ENCODE measurements at regions not wholly inside any gene's neighbourhood (a gene's known extent, or its start where the extent isn't known, plus 50 kb on each side); places are given as distances from the start of the nearest gene placed in this dataset.
"Not testable (repeated sequence)": the region's sequence is repeated elsewhere in the genome, so short reads cannot be mapped to it uniquely, and the experiment has no call there.

GRCh38 chr4:111330786-111331185 is 707.9 kb upstream of the PITX2 start:
- ChIA-PET POLR2A (no interaction called here), CTCF (no interaction called here)
- BruUV-seq (replicated peaks) = no TSS peak
- no peaks in the 10 kb centered on the region for H3K36me3 Mint-ChIP-seq (ENCODE audit: insufficient read depth, unreplicated experiment)
- TF ChIP-seq CTCF (IDR thresholded peaks at IDR 0.05; ENCODE audit: insufficient read depth in 1 of 2, low read depth in 1 of 2, low read length in 1 of 2, severe bottlenecking in 1 of 2, unreplicated experiment in 1 of 2) = no peak
- Histone ChIP-seq H3K4me3 (ENCODE audit: low read depth, low read length) (no peak overlapping the region), H3K36me3 (ENCODE audit: control insufficient read depth, insufficient read depth, low read length) (no peaks in the 10 kb centered on the region), H3K9me3 (no peaks in the 10 kb centered on the region), H3K27me3 (replicated peaks; ENCODE audit: control insufficient read depth, insufficient read depth, low read length) (no peaks in the 10 kb centered on the region), H3K4me1 (no peaks in the 10 kb centered on the region)
- H3K9me3 Mint-ChIP-seq (ENCODE audit: unreplicated experiment) = no peaks in the 10 kb centered on the region
- H3K4me3 Mint-ChIP-seq (ENCODE audit: unreplicated experiment) = no peak overlapping the region
- H3K27me3 Mint-ChIP-seq (ENCODE audit: insufficient read depth, unreplicated experiment) = peaks cover 4% of the 10 kb centered on the region
- no peaks in the 10 kb centered on the region for H3K4me1 Mint-ChIP-seq (ENCODE audit: low read depth, unreplicated experiment)
- intact Hi-C loops (cut with micrococcal nuclease; ENCODE audit: unreplicated experiment) = loop anchor here (10.0 kb wide), 1 partner anchor 564 kb away; no protein-coding TSS in a partner anchor
- DNase-seq = no peak
- H3K27ac Mint-ChIP-seq (ENCODE audit: unreplicated experiment) = no peak overlapping the region

GRCh38 chr4:111334361-111334760 is 711.5 kb upstream of the PITX2 start:
- CTCF ChIA-PET = no interaction called here
- intact Hi-C loops (cut with micrococcal nuclease; ENCODE audit: unreplicated experiment) = loop anchor here (10.0 kb wide), 1 partner anchor 560 kb away; no protein-coding TSS in a partner anchor
- Histone ChIP-seq H3K4me1 (no peaks in the 10 kb centered on the region), H3K36me3 (ENCODE audit: control insufficient read depth, insufficient read depth, low read length) (no peaks in the 10 kb centered on the region), H3K4me3 (ENCODE audit: low read depth, low read length) (no peak overlapping the region), H3K27me3 (replicated peaks; ENCODE audit: control insufficient read depth, insufficient read depth, low read length) (no peaks in the 10 kb centered on the region), H3K9me3 (no peaks in the 10 kb centered on the region)
- BruUV-seq (replicated peaks) = no TSS peak
- peaks cover 4% of the 10 kb centered on the region for H3K27me3 Mint-ChIP-seq (ENCODE audit: insufficient read depth, unreplicated experiment)
- no peaks in the 10 kb centered on the region for H3K4me1 Mint-ChIP-seq (ENCODE audit: low read depth, unreplicated experiment)
- no peaks in the 10 kb centered on the region for H3K36me3 Mint-ChIP-seq (ENCODE audit: insufficient read depth, unreplicated experiment)
- no peak overlapping the region for H3K4me3 Mint-ChIP-seq (ENCODE audit: unreplicated experiment)
- DNase-seq = no peak
- no peak overlapping the region for H3K27ac Mint-ChIP-seq (ENCODE audit: unreplicated experiment)
- H3K9me3 Mint-ChIP-seq (ENCODE audit: unreplicated experiment) = no peaks in the 10 kb centered on the region
- TF ChIP-seq CTCF (IDR thresholded peaks at IDR 0.05; ENCODE audit: insufficient read depth in 1 of 2, low read depth in 1 of 2, low read length in 1 of 2, severe bottlenecking in 1 of 2, unreplicated experiment in 1 of 2) = no peak
- POLR2A ChIA-PET = no interaction called here

- H3K4me3 Mint-ChIP-seq (ENCODE audit: unreplicated experiment) = peak overlapping the region; percentile 42
- POLR2A ChIA-PET; H3K4me1 ChIP-seq; H3K27me3 ChIP-seq (replicated peaks; ENCODE audit: control insufficient read depth, insufficient read depth, low read length); H3K9me3 Mint-ChIP-seq (ENCODE audit: unreplicated experiment); H3K36me3 Mint-ChIP-seq (ENCODE audit: insufficient read depth, unreplicated experiment); H3K4me1 Mint-ChIP-seq (ENCODE audit: low read depth, unreplicated experiment); H3K4me3 ChIP-seq (ENCODE audit: low read depth, low read length); CTCF ChIA-PET; H3K27ac Mint-ChIP-seq (ENCODE audit: unreplicated experiment); H3K27me3 Mint-ChIP-seq (ENCODE audit: insufficient read depth, unreplicated experiment); H3K9me3 ChIP-seq; BruUV-seq (replicated peaks); H3K36me3 ChIP-seq (ENCODE audit: control insufficient read depth, insufficient read depth, low read length): not testable (repeated sequence)
- intact Hi-C loops (cut with micrococcal nuclease; ENCODE audit: unreplicated experiment) = loop anchor here (10.0 kb wide), 1 partner anchor 557 kb away; no protein-coding TSS in a partner anchor
- DNase-seq = peak; percentile 9 to 43
Measured at GRCh38 chr4:111337186-111337876, 714.5 kb upstream of the PITX2 start.
